ENCODE measurements at regions not wholly inside any gene's neighbourhood (a gene's known extent, or its start where the extent isn't known, plus 50 kb on each side); places are given as distances from the start of the nearest gene placed in this dataset.

GRCh38 chr2:41394541-41394940 is 653.3 kb upstream of the PKDCC start:
- H3K27ac ChIP-seq (ENCODE audit: low read depth, low read length), result no peak overlapping the region
- no peak overlapping the region for H2AFZ ChIP-seq (ENCODE audit: low read depth, low read length)
- DNase-seq (ENCODE audit: low read depth), result no peak
- Mint-ChIP-seq H3K27me3 (ENCODE audit: low read depth, unreplicated experiment) (no peaks in the 10 kb centered on the region), H3K4me3 (ENCODE audit: unreplicated experiment) (no peak overlapping the region), H3K9me3 (ENCODE audit: unreplicated experiment) (no peaks in the 10 kb centered on the region), H3K27ac (ENCODE audit: unreplicated experiment) (no peak overlapping the region), H3K4me1 (ENCODE audit: low read depth, unreplicated experiment) (no peaks in the 10 kb centered on the region), H3K36me3 (ENCODE audit: low read depth, unreplicated experiment) (no peaks in the 10 kb centered on the region)
- no peak overlapping the region for H3K4me3 ChIP-seq (ENCODE audit: insufficient read depth, low read depth, low read length)
- no peaks in the 10 kb centered on the region for H3K27me3 ChIP-seq (ENCODE audit: insufficient read depth, low read length)
- no peak for FAIRE-seq
- TF ChIP-seq CTCF (IDR thresholded peaks at IDR 0.05; ENCODE audit: insufficient read depth, low read depth, low read length), result no peak
- no peak for TF ChIP-seq EZH2 (IDR thresholded peaks at IDR 0.05; ENCODE audit: insufficient read depth, low read length)
- no peaks in the 10 kb centered on the region for H4K20me1 ChIP-seq (ENCODE audit: insufficient read depth, low read length)
- no peaks in the 10 kb centered on the region for H3K9me3 ChIP-seq (ENCODE audit: insufficient read depth, low read depth, low read length)
- no peaks in the 10 kb centered on the region for H3K79me2 ChIP-seq (ENCODE audit: insufficient read depth, low read length)
- no peaks in the 10 kb centered on the region for H3K36me3 ChIP-seq (ENCODE audit: insufficient read depth, low read length)
- H3K4me2 ChIP-seq (ENCODE audit: low read length), result no peak overlapping the region
- no peak overlapping the region for H3K9ac ChIP-seq (ENCODE audit: low read length)
- H3K4me1 ChIP-seq (ENCODE audit: insufficient read depth, low read length), result no peaks in the 10 kb centered on the region

GRCh38 chr2:41395692-41396091 is 652.1 kb upstream of the PKDCC start:
- no peaks in the 10 kb centered on the region for H3K36me3 ChIP-seq (ENCODE audit: insufficient read depth, low read length)

More at GRCh38 chr2:41395692-41396091, 652.1 kb upstream of the PKDCC start:
- Histone ChIP-seq H3K27ac (ENCODE audit: low read depth, low read length) (no peak overlapping the region), H4K20me1 (ENCODE audit: insufficient read depth, low read length) (no peaks in the 10 kb centered on the region), H3K9ac (ENCODE audit: low read length) (no peak overlapping the region), H3K4me2 (ENCODE audit: low read length) (no peak overlapping the region), H3K79me2 (ENCODE audit: insufficient read depth, low read length) (no peaks in the 10 kb centered on the region), H3K4me1 (ENCODE audit: insufficient read depth, low read length) (no peaks in the 10 kb centered on the region), H3K4me3 (ENCODE audit: insufficient read depth, low read depth, low read length) (no peak overlapping the region), H3K27me3 (ENCODE audit: insufficient read depth, low read length) (no peaks in the 10 kb centered on the region), H2AFZ (ENCODE audit: low read depth, low read length) (no peak overlapping the region), H3K9me3 (ENCODE audit: insufficient read depth, low read depth, low read length) (no peaks in the 10 kb centered on the region)
- Mint-ChIP-seq H3K36me3 (ENCODE audit: low read depth, unreplicated experiment) (no peaks in the 10 kb centered on the region), H3K4me1 (ENCODE audit: low read depth, unreplicated experiment) (no peaks in the 10 kb centered on the region), H3K9me3 (ENCODE audit: unreplicated experiment) (no peaks in the 10 kb centered on the region), H3K27me3 (ENCODE audit: low read depth, unreplicated experiment) (no peaks in the 10 kb centered on the region), H3K27ac (ENCODE audit: unreplicated experiment) (no peak overlapping the region), H3K4me3 (ENCODE audit: unreplicated experiment) (no peak overlapping the region)
- TF ChIP-seq EZH2 (IDR thresholded peaks at IDR 0.05; ENCODE audit: insufficient read depth, low read length) (no peak), CTCF (IDR thresholded peaks at IDR 0.05; ENCODE audit: insufficient read depth, low read depth, low read length) (no peak)
- DNase-seq (ENCODE audit: low read depth) (no peak), FAIRE-seq (no peak)

Data from astrocyte (in vitro differentiated cells and primary cell).